Calu3 (cell line): ENCODE measurements at regions not wholly inside any gene's neighbourhood (a gene's known extent, or its start where the extent isn't known, plus 50 kb on each side); places are given as distances from the start of the nearest gene placed in this dataset.
"Not testable (repeated sequence)": the region's sequence is repeated elsewhere in the genome, so short reads cannot be mapped to it uniquely, and the experiment has no call there.

Experiments
- BruUV-seq: library from RNA; stranded (reverse); fragments of 400-500 nt; replicated peaks from 2 replicates; lab custom pipeline; 2021; lab: Mats Ljungman, UMichigan
- CTCF ChIA-PET: fragments of 300-600 bp; sonication (Branson Sonifier 250); formaldehyde crosslinking; loops from one replicate; lab custom pipeline; 2022; ENCODE audit warnings: antibody characterized with exemption; lab: Charles Lee
- DNase-seq: peaks from one replicate; pipeline ENCODE4 v3.0.0; 2022
- H3K27ac Mint-ChIP-seq: one replicate; pipeline ENCODE4 v1.8.0; 2022; ENCODE audit warnings: mixed read lengths; ENCODE audit not compliant: unreplicated experiment
- H3K27me3 Mint-ChIP-seq: one replicate; pipeline ENCODE4 v1.8.0; 2022; ENCODE audit warnings: mixed read lengths; ENCODE audit not compliant: unreplicated experiment
- H3K36me3 Mint-ChIP-seq: one replicate; pipeline ENCODE4 v1.8.0; 2022; ENCODE audit warnings: mild to moderate bottlenecking, moderate library complexity, mixed read lengths; ENCODE audit not compliant: insufficient read depth, unreplicated experiment
- H3K4me1 Mint-ChIP-seq: one replicate; pipeline ENCODE4 v1.8.0; 2022; ENCODE audit warnings: mild to moderate bottlenecking, low read depth, mixed read lengths; ENCODE audit not compliant: unreplicated experiment
- H3K4me3 Mint-ChIP-seq: one replicate; pipeline ENCODE4 v1.8.0; 2022; ENCODE audit warnings: mild to moderate bottlenecking, low read depth, moderate library complexity, mixed read lengths; ENCODE audit not compliant: unreplicated experiment
- H3K9me3 Mint-ChIP-seq: one replicate; pipeline ENCODE4 v1.8.0; 2022; ENCODE audit warnings: low read depth, mixed read lengths; ENCODE audit not compliant: unreplicated experiment
- intact Hi-C: fragments of 100-400 bp; cut with micrococcal nuclease; formaldehyde crosslinking; loops from one replicate; pipeline ENCODE4 v1.10.0; 2022; ENCODE audit not compliant: unreplicated experiment
- TF ChIP-seq, protein P1 (sequence below): fragments of 200-600 bp; IDR thresholded peaks from one replicate; pipeline ENCODE4 v1.8.0; 2022; ENCODE audit warnings: antibody characterized with exemption; ENCODE audit not compliant: unreplicated experiment

DNA sequence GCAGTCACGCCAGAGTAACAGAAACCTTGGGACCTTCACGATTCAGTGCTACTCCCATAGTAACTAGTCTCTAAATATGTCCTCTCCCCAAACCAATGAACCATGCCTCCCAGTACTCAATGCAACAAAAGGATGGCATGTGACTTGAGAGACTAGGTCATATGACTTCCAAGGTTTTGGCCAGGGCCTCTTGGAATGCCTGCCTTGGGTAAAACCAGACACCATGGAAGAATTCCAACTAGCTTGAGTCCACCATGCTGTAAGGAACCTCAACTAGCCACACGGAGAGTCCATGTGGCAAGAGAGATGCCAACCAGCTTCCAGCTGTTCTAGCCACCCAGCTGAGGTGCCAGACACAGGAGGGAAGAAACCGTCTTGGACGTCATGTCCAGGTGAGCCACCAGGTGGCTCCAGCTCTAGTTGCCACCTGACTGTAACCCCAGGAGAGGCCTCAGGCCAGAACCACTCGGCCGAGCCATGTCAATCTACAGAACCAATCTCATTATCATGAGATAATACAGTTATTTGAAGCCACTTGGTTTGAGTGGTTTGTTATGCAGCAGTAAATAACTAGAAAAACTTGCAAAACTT, 115.0 kb downstream of the SYF2 start:
- Mint-ChIP-seq H3K27ac (no peak overlapping the region), H3K4me1 (no peaks in the 10 kb centered on the region), H3K4me3 (no peak overlapping the region), H3K9me3 (no peaks in the 10 kb centered on the region), H3K27me3 (peaks cover 34% of the 10 kb centered on the region), H3K36me3 (no peaks in the 10 kb centered on the region)
- DNase-seq, result peak; percentile 35
- no TSS peak for BruUV-seq
- intact Hi-C loops, result no loop called here
- CTCF ChIA-PET, result no interaction called here
- TF ChIP-seq, protein P1, sequence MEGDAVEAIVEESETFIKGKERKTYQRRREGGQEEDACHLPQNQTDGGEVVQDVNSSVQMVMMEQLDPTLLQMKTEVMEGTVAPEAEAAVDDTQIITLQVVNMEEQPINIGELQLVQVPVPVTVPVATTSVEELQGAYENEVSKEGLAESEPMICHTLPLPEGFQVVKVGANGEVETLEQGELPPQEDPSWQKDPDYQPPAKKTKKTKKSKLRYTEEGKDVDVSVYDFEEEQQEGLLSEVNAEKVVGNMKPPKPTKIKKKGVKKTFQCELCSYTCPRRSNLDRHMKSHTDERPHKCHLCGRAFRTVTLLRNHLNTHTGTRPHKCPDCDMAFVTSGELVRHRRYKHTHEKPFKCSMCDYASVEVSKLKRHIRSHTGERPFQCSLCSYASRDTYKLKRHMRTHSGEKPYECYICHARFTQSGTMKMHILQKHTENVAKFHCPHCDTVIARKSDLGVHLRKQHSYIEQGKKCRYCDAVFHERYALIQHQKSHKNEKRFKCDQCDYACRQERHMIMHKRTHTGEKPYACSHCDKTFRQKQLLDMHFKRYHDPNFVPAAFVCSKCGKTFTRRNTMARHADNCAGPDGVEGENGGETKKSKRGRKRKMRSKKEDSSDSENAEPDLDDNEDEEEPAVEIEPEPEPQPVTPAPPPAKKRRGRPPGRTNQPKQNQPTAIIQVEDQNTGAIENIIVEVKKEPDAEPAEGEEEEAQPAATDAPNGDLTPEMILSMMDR, result no peak

GRCh38 chr1:25116832-25117231, 115.5 kb downstream of the SYF2 start:
- TF ChIP-seq, protein P1, result no peak
- CTCF ChIA-PET, result no interaction called here
- Mint-ChIP-seq H3K36me3 (no peaks in the 10 kb centered on the region), H3K4me3 (no peak overlapping the region), H3K9me3 (no peaks in the 10 kb centered on the region), H3K27me3 (peaks cover 35% of the 10 kb centered on the region), H3K27ac (no peak overlapping the region), H3K4me1 (no peaks in the 10 kb centered on the region)
- intact Hi-C loops, result no loop called here
- no TSS peak for BruUV-seq
- no peak for DNase-seq

DNA sequence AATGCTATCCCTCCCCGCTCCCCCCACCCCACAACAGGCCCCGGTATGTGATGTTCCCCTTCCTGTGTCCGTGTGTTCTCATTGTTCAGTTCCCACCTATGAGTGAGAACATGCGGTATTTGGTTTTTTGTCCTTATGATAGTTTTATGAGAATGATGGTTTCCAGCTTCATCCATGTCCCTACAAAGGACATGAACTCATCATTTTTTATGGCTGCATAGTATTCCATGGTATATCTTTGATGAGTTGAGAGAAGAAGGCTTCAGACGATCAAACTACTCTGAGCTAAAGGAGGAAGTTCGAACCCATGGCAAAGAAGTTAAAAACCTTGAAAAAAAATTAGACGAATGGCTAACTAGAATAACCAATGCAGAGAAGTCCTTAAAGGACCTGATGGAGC, 116.2 kb downstream of the SYF2 start:
- intact Hi-C loops, CTCF ChIA-PET: not testable (repeated sequence)
- H3K27me3 Mint-ChIP-seq, result peaks cover 35% of the 10 kb centered on the region

GRCh38 chr1:25113731-25114130, 118.6 kb downstream of the SYF2 start:
- intact Hi-C loops, result no loop called here
- H3K27ac Mint-ChIP-seq, result no peak overlapping the region
- TF ChIP-seq, protein P1, result no peak
- H3K4me1 Mint-ChIP-seq, result no peaks in the 10 kb centered on the region
- H3K9me3 Mint-ChIP-seq, result no peaks in the 10 kb centered on the region
- H3K27me3 Mint-ChIP-seq, result peaks cover 44% of the 10 kb centered on the region
- no TSS peak for BruUV-seq
- no peak overlapping the region for H3K4me3 Mint-ChIP-seq
- CTCF ChIA-PET, result no interaction called here
- H3K36me3 Mint-ChIP-seq, result no peaks in the 10 kb centered on the region
- DNase-seq, result no peak

More for the DNA sequence above, 116.2 kb downstream of the SYF2 start:
- H3K9me3 Mint-ChIP-seq, H3K4me1 Mint-ChIP-seq, H3K4me3 Mint-ChIP-seq, DNase-seq, H3K27ac Mint-ChIP-seq, BruUV-seq, H3K36me3 Mint-ChIP-seq: not testable (repeated sequence)

GRCh38 chr1:25113086-25113485, 119.2 kb downstream of the SYF2 start:
- DNase-seq, result no peak
- Mint-ChIP-seq H3K4me1 (no peaks in the 10 kb centered on the region), H3K36me3 (no peaks in the 10 kb centered on the region), H3K27me3 (peaks cover 51% of the 10 kb centered on the region), H3K27ac (no peak overlapping the region), H3K9me3 (no peaks in the 10 kb centered on the region), H3K4me3 (no peak overlapping the region)
- CTCF ChIA-PET, result interaction anchor here (0.7 kb wide), 1 partner anchor 180 kb away, joined by 4 read pairs; no protein-coding TSS in a partner anchor
- TF ChIP-seq, protein P1, result no peak
- intact Hi-C loops, result no loop called here
- no TSS peak for BruUV-seq
